CD4-positive, alpha-beta memory T cell (primary cell): ENCODE measurements at regions not wholly inside any gene's neighbourhood (a gene's known extent, or its start where the extent isn't known, plus 50 kb on each side); places are given as distances from the start of the nearest gene placed in this dataset.

ENCODE experiments used
- CTCF ChIA-PET: fragments of 350-600 bp; sonication (Branson Sonifier 250); formaldehyde crosslinking; loops from one replicate; lab custom pipeline; 2021; ENCODE audit warnings: inconsistent platforms; ENCODE audit not compliant: partially characterized antibody; lab: Charles Lee
- POLR2A ChIA-PET: fragments of 350-600 bp; sonication (Branson Sonifier 250); formaldehyde crosslinking; loops from one replicate; lab custom pipeline; 2021; ENCODE audit not compliant: partially characterized antibody; lab: Charles Lee
- DNase-seq, 5 donors: peaks; one replicate each; pipeline versions ENCODE4 v3.0.0 to v3.0.0-alpha.2; 2020 to 2022; ENCODE audit warnings: mixed read lengths in 1 of 5
- H3K27ac ChIP-seq: one replicate; pipeline ENCODE4 v1.7.0; 2013; ENCODE audit warnings: low read depth, low read length
- H3K27me3 ChIP-seq: 2 replicates; pipeline ENCODE4 v1.7.0; 2013; ENCODE audit warnings: mild to moderate bottlenecking, low read length, moderate library complexity; ENCODE audit not compliant: insufficient read depth
- H3K36me3 ChIP-seq: 2 replicates; pipeline ENCODE4 v1.7.0; 2013; ENCODE audit warnings: mild to moderate bottlenecking, low read length, moderate library complexity; ENCODE audit not compliant: insufficient read depth
- H3K4me1 ChIP-seq: 2 replicates; pipeline ENCODE4 v1.7.0; 2013; ENCODE audit warnings: mild to moderate bottlenecking, low read length, moderate library complexity; ENCODE audit not compliant: insufficient read depth
- H3K4me3 ChIP-seq, 2 donors: one replicate each; pipeline ENCODE4 v1.7.0; 2013; ENCODE audit warnings: low read length in 2 of 2, mild to moderate bottlenecking in 1 of 2
- H3K9me3 ChIP-seq, 2 donors: one replicate each; pipeline ENCODE4 v1.7.0; 2013; ENCODE audit warnings: low read length in 2 of 2, control low read depth in 1 of 2; ENCODE audit not compliant: control insufficient read depth in 1 of 2
- H3K27ac Mint-ChIP-seq, 7 donors: one replicate each; pipeline ENCODE4 v1.8.0; 2020 to 2021; ENCODE audit warnings: mixed read lengths in 7 of 7, mild to moderate bottlenecking in 6 of 7, inconsistent platforms in 3 of 7, moderate library complexity in 3 of 7
- H3K27me3 Mint-ChIP-seq, 2 donors: one replicate each; pipeline ENCODE4 v1.8.0; 2020 to 2021; ENCODE audit warnings: mixed read lengths in 2 of 2
- H3K36me3 Mint-ChIP-seq, 2 donors: one replicate each; pipeline ENCODE4 v1.8.0; 2020 to 2021; ENCODE audit warnings: mixed read lengths in 2 of 2, inconsistent platforms in 1 of 2, mild to moderate bottlenecking in 1 of 2
- H3K4me1 Mint-ChIP-seq, 4 donors: one replicate each; pipeline ENCODE4 v1.8.0; 2020 to 2021; ENCODE audit warnings: mixed read lengths in 4 of 4, mild to moderate bottlenecking in 1 of 4
- H3K4me3 Mint-ChIP-seq, 8 donors: one replicate each; pipeline ENCODE4 v1.8.0; 2020 to 2021; ENCODE audit warnings: mixed read lengths in 8 of 8, mild to moderate bottlenecking in 7 of 8, moderate library complexity in 6 of 8, inconsistent platforms in 3 of 8
- H3K9me3 Mint-ChIP-seq, 8 donors: one replicate each; pipeline ENCODE4 v1.8.0; 2020 to 2021; ENCODE audit warnings: mixed read lengths in 8 of 8, mild to moderate bottlenecking in 5 of 8, inconsistent platforms in 3 of 8, moderate library complexity in 1 of 8
- intact Hi-C: fragments of 100-400 bp; cut with micrococcal nuclease; formaldehyde crosslinking; loops from one replicate; pipeline ENCODE4 v1.15.1; 2023

DNA sequence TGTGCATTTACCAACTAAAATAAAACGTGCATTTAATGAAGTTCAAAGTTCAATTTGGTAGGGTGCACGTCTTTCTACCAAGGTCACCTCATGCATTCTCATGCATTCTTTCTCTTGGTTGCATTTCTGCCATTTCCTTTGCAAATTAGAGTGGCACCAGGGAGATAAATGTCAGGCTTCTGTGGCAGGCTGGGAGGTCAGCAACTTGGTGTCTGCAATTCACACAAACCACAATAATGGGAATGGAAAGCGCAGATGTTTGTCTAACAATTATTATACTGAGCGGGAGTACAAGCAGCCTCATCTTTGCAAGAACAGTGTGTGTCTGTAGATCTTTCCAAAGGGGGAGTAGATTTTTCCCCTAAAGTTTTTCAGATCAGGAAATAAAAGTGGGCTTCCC, 411.7 kb downstream of the DMRT2 start:
- H3K27ac ChIP-seq: no peak overlapping the region
- H3K4me3 ChIP-seq: no peak overlapping the region
- Mint-ChIP-seq H3K27me3 (peaks cover 0 to 2% of the 10 kb centered on the region in 2 donors), H3K4me3 (no peak overlapping the region), H3K9me3 (no peaks in the 10 kb centered on the region), H3K36me3 (no peaks in the 10 kb centered on the region), H3K27ac (no peak overlapping the region), H3K4me1 (peaks cover 0 to 1% (median 0%) of the 10 kb centered on the region in 4 donors)
- H3K4me1 ChIP-seq: no peaks in the 10 kb centered on the region
- H3K27me3 ChIP-seq: no peaks in the 10 kb centered on the region
- no peak for DNase-seq
- POLR2A ChIA-PET: no interaction called here
- no peaks in the 10 kb centered on the region for H3K9me3 ChIP-seq
- CTCF ChIA-PET: no interaction called here
- H3K36me3 ChIP-seq: no peaks in the 10 kb centered on the region
- intact Hi-C loops: no loop called here

DNA sequence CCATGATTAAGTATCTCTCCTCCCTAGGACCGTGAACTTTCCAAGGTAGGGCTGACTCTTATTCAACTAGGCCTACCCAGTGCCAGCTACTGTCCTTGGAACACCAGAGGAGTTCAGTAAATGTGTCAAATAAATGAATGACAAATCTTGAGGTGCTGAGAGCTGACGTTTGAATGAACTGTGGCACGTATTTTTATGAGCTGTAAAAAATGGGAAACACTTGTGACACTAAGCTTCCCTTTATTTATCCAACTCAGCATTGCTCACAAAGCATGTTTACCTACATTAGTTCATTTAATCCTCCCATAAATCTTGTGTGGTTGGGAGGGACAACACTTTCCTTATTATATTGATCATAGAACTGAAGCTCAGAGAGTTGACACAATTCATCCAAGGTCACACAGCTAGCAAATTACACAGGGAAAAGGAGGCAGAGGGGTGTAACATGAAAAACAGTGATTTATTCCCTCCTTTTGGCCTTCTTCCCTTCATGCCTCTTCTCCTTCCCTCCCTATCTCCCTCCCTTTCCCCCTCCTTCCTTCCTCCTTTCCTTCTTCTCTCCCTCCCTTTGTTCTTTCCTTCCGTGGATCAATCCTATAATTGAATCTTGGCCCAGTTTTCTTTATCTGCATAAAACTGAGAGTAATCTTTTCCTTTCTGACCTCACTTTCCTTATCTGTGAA, 412.6 kb downstream of the DMRT2 start:
- no peaks in the 10 kb centered on the region for H3K36me3 Mint-ChIP-seq
- Histone ChIP-seq H3K27me3 (no peaks in the 10 kb centered on the region), H3K9me3 (no peaks in the 10 kb centered on the region), H3K27ac (no peak overlapping the region), H3K4me1 (no peaks in the 10 kb centered on the region), H3K4me3 (no peak overlapping the region), H3K36me3 (no peaks in the 10 kb centered on the region)
- H3K4me1 Mint-ChIP-seq: peaks cover 0 to 1% (median 0%) of the 10 kb centered on the region in 4 donors
- POLR2A ChIA-PET: no interaction called here
- CTCF ChIA-PET: no interaction called here
- H3K27me3 Mint-ChIP-seq: peaks cover 0 to 2% of the 10 kb centered on the region in 2 donors
- intact Hi-C loops: no loop called here
- no peaks in the 10 kb centered on the region for H3K9me3 Mint-ChIP-seq
- no peak overlapping the region for H3K27ac Mint-ChIP-seq
- no peak for DNase-seq
- no peak overlapping the region for H3K4me3 Mint-ChIP-seq

DNA sequence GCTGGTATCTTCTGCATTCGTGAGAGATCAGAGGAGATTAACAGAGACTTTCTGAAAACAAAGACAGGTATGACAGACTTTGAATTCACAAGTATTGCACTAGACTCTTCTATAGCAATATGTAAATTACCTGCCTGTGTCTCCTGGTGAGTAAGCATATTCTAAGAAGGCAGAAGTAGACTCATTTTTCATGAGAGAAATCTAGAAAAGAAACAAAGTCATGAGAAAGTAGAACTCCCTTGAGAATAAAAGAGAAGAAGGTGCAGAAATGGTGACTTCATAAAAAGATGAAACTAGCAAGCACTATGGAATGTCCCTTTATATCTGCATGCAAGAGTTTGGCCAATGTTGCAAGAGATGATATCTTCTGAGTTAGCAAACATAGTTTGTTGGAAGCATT, 419.8 kb downstream of the DMRT2 start:
- intact Hi-C loops: no loop called here
- H3K9me3 ChIP-seq: no peaks in the 10 kb centered on the region
- Mint-ChIP-seq H3K4me1 (no peaks in the 10 kb centered on the region), H3K27ac (no peak overlapping the region), H3K27me3 (no peaks in the 10 kb centered on the region), H3K36me3 (no peaks in the 10 kb centered on the region), H3K4me3 (no peak overlapping the region), H3K9me3 (peaks cover 0 to 1% (median 0%) of the 10 kb centered on the region in 8 donors)
- no peak overlapping the region for H3K27ac ChIP-seq
- no peaks in the 10 kb centered on the region for H3K36me3 ChIP-seq
- no peaks in the 10 kb centered on the region for H3K27me3 ChIP-seq
- ChIA-PET POLR2A (no interaction called here), CTCF (no interaction called here)
- H3K4me3 ChIP-seq: no peak overlapping the region
- no peak for DNase-seq
- no peaks in the 10 kb centered on the region for H3K4me1 ChIP-seq

DNA sequence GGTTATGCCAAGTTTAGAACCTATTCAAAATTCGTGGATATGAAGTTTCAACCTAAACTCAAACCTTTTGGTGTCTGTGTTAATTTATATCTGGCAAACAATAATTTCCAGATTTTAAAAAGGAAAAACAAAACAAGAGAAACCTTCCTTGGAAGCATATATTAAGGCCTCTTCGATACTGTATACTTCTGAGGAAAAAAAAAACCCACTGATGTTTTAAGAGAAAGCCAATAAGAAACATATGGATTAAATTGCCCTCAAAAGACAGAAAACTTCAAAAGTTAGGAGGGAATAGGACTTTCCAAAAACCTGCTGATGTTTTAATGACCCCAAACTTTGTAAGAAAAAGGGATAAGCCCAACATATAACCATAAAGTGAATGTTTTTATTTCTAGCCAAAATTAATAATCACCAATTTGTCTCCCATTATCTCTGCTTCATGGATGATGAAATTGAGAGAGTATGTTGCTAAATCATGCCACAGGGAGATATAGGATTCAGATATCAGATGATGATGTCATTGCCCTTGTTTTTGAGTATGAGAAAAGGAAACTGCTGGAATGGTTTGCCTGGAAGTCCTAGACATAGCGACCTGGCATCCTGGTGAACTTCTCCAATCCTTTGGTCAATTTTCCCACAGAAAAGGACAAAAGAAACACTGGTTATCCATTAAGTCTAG, 423.9 kb downstream of the DMRT2 start:
- Histone ChIP-seq H3K27ac (no peak overlapping the region), H3K4me1 (no peaks in the 10 kb centered on the region), H3K4me3 (no peak overlapping the region), H3K9me3 (no peaks in the 10 kb centered on the region), H3K27me3 (no peaks in the 10 kb centered on the region), H3K36me3 (no peaks in the 10 kb centered on the region)
- Mint-ChIP-seq H3K27ac (no peak overlapping the region), H3K4me1 (no peaks in the 10 kb centered on the region), H3K9me3 (peaks cover 0 to 2% (median 0%) of the 10 kb centered on the region in 8 donors), H3K36me3 (no peaks in the 10 kb centered on the region), H3K4me3 (no peak overlapping the region), H3K27me3 (peaks cover 0 to 1% of the 10 kb centered on the region in 2 donors)
- intact Hi-C loops: no loop called here
- ChIA-PET CTCF (no interaction called here), POLR2A (no interaction called here)
- no peak for DNase-seq

DNA sequence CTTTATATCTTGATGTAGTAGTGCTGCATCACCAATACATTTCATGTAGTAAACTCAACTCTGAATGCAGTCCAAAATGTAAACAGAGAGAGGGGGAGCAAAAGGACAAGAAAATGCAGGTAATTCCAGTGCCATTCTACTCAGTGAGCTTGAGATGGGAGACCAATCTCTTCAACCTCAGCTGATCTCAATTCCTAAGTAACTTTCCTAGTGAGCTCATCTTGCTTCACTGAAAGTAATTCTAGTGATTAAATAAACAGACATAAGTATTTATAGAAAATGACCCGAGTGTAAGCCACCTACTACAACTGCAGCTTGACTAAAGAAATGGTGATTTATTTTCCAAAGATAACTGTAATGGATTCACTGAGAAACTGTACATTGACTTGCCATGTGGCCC, 424.5 kb downstream of the DMRT2 start:
- DNase-seq: no peak
- Histone ChIP-seq H3K9me3 (no peaks in the 10 kb centered on the region), H3K27ac (no peak overlapping the region), H3K4me3 (no peak overlapping the region), H3K36me3 (no peaks in the 10 kb centered on the region), H3K4me1 (no peaks in the 10 kb centered on the region), H3K27me3 (no peaks in the 10 kb centered on the region)
- Mint-ChIP-seq H3K9me3 (peaks cover 0 to 2% (median 0%) of the 10 kb centered on the region in 8 donors), H3K4me1 (no peaks in the 10 kb centered on the region), H3K27ac (no peak overlapping the region), H3K36me3 (no peaks in the 10 kb centered on the region), H3K4me3 (no peak overlapping the region), H3K27me3 (peaks cover 0 to 1% of the 10 kb centered on the region in 2 donors)
- intact Hi-C loops: no loop called here
- ChIA-PET CTCF (no interaction called here), POLR2A (no interaction called here)

DNA sequence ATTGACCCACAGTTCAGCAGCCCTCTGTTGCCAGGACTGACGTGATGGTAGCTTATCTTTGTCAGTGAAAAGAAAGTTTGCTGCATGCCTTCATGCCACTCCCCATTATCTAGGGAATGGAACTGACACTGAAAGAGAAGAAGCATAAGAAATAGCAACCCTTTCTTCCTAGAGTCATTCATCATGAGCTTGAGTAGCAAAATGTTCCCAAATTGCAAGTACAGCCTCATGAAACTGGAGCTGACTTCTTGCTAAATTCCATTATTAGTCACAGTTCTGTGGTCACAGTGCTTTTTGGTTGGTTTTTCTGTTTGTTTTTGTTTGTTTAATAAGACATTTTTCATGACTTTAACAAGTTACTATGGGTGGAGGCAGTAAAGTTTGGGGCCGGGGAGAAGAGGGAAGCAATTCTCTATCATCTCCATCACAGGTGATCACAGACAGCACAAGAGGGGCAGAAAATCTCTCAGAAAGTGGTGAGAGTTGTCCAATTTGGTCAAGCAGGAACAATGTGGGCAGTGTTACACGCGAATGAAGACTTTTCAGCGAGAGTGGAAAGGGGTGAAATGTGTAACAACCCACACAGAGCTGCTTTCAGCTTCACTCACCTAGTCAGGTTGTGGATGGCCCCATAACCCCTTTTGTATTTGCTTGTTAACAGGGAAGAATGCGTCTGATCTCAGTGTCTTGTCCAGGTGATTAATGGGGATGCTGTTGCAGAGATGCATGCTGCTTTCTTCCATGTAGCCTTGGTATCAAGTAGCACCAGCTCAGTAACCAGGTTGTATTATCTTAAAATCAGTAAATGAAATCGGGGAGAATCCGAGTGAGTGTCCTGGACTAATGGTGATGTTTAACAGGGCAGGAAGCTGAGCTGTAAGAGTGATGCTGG, 440.4 kb downstream of the DMRT2 start:
- Mint-ChIP-seq H3K36me3 (no peaks in the 10 kb centered on the region), H3K9me3 (peaks cover 0 to 10% (median 3%) of the 10 kb centered on the region in 8 donors), H3K4me3 (no peak overlapping the region), H3K4me1 (no peaks in the 10 kb centered on the region), H3K27me3 (peaks cover 0 to 5% of the 10 kb centered on the region in 2 donors), H3K27ac (no peak overlapping the region)
- Histone ChIP-seq H3K27ac (no peak overlapping the region), H3K36me3 (no peaks in the 10 kb centered on the region), H3K9me3 (no peaks in the 10 kb centered on the region), H3K4me1 (no peaks in the 10 kb centered on the region), H3K4me3 (no peak overlapping the region), H3K27me3 (no peaks in the 10 kb centered on the region)
- DNase-seq: no peak
- intact Hi-C loops: no loop called here
- ChIA-PET POLR2A (no interaction called here), CTCF (no interaction called here)

DNA sequence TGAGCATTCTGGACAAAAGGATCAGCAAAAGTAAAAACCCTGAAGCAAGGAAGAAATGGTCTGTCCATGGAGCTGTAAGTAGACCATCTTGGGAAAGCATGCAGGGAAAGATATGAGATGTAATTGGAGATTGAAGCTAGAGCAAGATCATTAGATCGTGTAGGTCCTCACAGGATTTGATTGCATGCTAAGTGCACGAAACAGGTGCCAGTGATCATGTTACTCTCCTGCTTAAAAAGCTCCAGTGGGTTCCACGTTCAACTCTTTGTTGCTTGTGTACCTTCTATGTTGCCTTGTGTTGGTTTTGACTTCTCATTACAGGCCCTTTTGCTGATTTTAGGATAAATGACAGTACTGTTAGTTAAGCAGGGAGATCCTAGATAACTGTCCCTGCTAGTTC, 442.0 kb downstream of the DMRT2 start:
- Histone ChIP-seq H3K36me3 (no peaks in the 10 kb centered on the region), H3K9me3 (no peaks in the 10 kb centered on the region), H3K4me3 (no peak overlapping the region), H3K27me3 (no peaks in the 10 kb centered on the region), H3K4me1 (no peaks in the 10 kb centered on the region), H3K27ac (no peak overlapping the region)
- intact Hi-C loops: no loop called here
- Mint-ChIP-seq H3K9me3 (peaks cover 0 to 10% (median 3%) of the 10 kb centered on the region in 8 donors), H3K4me3 (no peak overlapping the region), H3K4me1 (no peaks in the 10 kb centered on the region), H3K27me3 (peaks cover 0 to 5% of the 10 kb centered on the region in 2 donors), H3K27ac (no peak overlapping the region), H3K36me3 (no peaks in the 10 kb centered on the region)
- ChIA-PET POLR2A (no interaction called here), CTCF (no interaction called here)
- DNase-seq: no peak
